SU-DHL-6 (cell line): ENCODE measurements at regions not wholly inside any gene's neighbourhood (a gene's known extent, or its start where the extent isn't known, plus 50 kb on each side); places are given as distances from the start of the nearest gene placed in this dataset.

Source experiments
- CTCF ChIP-seq: fragments of 200-600 bp; sonication (generic); IDR thresholded peaks from one replicate; pipeline ENCODE4 v1.5.1; 2017; ENCODE audit warnings: antibody characterized with exemption, mild to moderate bottlenecking, low read length, moderate library complexity; ENCODE audit not compliant: insufficient read depth, poor library complexity, severe bottlenecking
- EZH2phosphoT487 ChIP-seq: fragments of 200-600 bp; sonication (generic), shearing (Covaris generic); conservative IDR thresholded peaks from 2 replicates; pipeline ENCODE4 v1.6.1; 2018; ENCODE audit warnings: mild to moderate bottlenecking, antibody characterized with exemption, low read length, moderate library complexity, mixed read lengths

GRCh38 chr4:82069883-82070638 is 303.7 kb downstream of the HNRNPD start:
- TF ChIP-seq CTCF = no peak
- TF ChIP-seq EZH2phosphoT487 = no peak
